NCI-H748 (cell line): ENCODE measurements at regions not wholly inside any gene's neighbourhood (a gene's known extent, or its start where the extent isn't known, plus 50 kb on each side); places are given as distances from the start of the nearest gene placed in this dataset.

Experiments
- DNase-seq: peaks from one replicate; lab custom pipeline; 2025; ENCODE audit not compliant: unreplicated experiment; lab: John Stamatoyannopoulos, UW

GRCh38 chr2:107545066-107545465 lies 281.6 kb upstream of the RGPD4 start:
- DNase-seq, result no peak

GRCh38 chr2:107545851-107546250 lies 280.8 kb upstream of the RGPD4 start:
- DNase-seq, result no peak

- DNase-seq, result no peak
These were observed 278.5 kb upstream of the RGPD4 start for GRCh38 chr2:107548216-107548615.

- no peak for DNase-seq
These were observed 273.6 kb upstream of the RGPD4 start for GRCh38 chr2:107553046-107553445.

- no peak for DNase-seq
These were observed 273.2 kb upstream of the RGPD4 start for GRCh38 chr2:107553539-107553938.

- DNase-seq, result no peak
These were observed 270.6 kb upstream of the RGPD4 start for GRCh38 chr2:107556038-107556627.

- DNase-seq, result no peak
These were observed 268.4 kb upstream of the RGPD4 start for GRCh38 chr2:107558295-107558694.

GRCh38 chr2:107569496-107569895 lies 257.2 kb upstream of the RGPD4 start:
- DNase-seq, result no peak

- DNase-seq, result no peak
These were observed 255.8 kb upstream of the RGPD4 start for GRCh38 chr2:107570876-107571275.

- peak; percentile 51 for DNase-seq
These were observed 253.8 kb upstream of the RGPD4 start for GRCh38 chr2:107572890-107573289.

GRCh38 chr2:107576991-107577390 lies 249.7 kb upstream of the RGPD4 start:
- DNase-seq, result peak; percentile 3

- no peak for DNase-seq
These were observed 244.2 kb upstream of the RGPD4 start for GRCh38 chr2:107582487-107582886.

GRCh38 chr2:107584577-107584976 lies 242.1 kb upstream of the RGPD4 start:
- DNase-seq, result no peak

- DNase-seq, result no peak
These were observed 240.8 kb upstream of the RGPD4 start for GRCh38 chr2:107585851-107586250.

GRCh38 chr2:107588181-107588580 lies 238.5 kb upstream of the RGPD4 start:
- DNase-seq, result no peak

- DNase-seq, result peak; percentile 93
These were observed 237.6 kb upstream of the RGPD4 start for GRCh38 chr2:107589079-107589491.

- no peak for DNase-seq
These were observed 235.0 kb upstream of the RGPD4 start for GRCh38 chr2:107591561-107592279.

GRCh38 chr2:107592280-107592624 lies 234.4 kb upstream of the RGPD4 start:
- no peak for DNase-seq

GRCh38 chr2:107595285-107595684 lies 231.4 kb upstream of the RGPD4 start:
- no peak for DNase-seq

- no peak for DNase-seq
These were observed 230.9 kb upstream of the RGPD4 start for GRCh38 chr2:107595749-107596148.

GRCh38 chr2:107597507-107597906 lies 229.2 kb upstream of the RGPD4 start:
- DNase-seq, result no peak

GRCh38 chr2:107602801-107603200 lies 223.9 kb upstream of the RGPD4 start:
- no peak for DNase-seq

GRCh38 chr2:107607054-107607453 lies 219.6 kb upstream of the RGPD4 start:
- DNase-seq, result no peak
